ENCODE measurements at regions not wholly inside any gene's neighbourhood (a gene's known extent, or its start where the extent isn't known, plus 50 kb on each side); places are given as distances from the start of the nearest gene placed in this dataset.

- H3K27me3 ChIP-seq (ENCODE audit: insufficient read depth, low read depth, low read length), result no peaks in the 10 kb centered on the region
- TF ChIP-seq EP300 (conservative IDR thresholded peaks at IDR 0.05; ENCODE audit: poor library complexity, severe bottlenecking) (no peak), SMC3 (conservative IDR thresholded peaks at IDR 0.05; ENCODE audit: poor library complexity) (no peak), RAD21 (conservative IDR thresholded peaks at IDR 0.05) (no peak), EZH2 (IDR thresholded peaks at IDR 0.05; ENCODE audit: borderline replicate concordance, insufficient read depth, low read length, poor library complexity, severe bottlenecking) (no peak), POLR2AphosphoS5 (IDR thresholded peaks at IDR 0.05) (no peak), TAF1 (IDR thresholded peaks at IDR 0.05; ENCODE audit: low read depth) (no peak), MXI1 (conservative IDR thresholded peaks at IDR 0.05; ENCODE audit: poor library complexity, severe bottlenecking) (no peak)
- TF ChIP-seq, protein P1, sequence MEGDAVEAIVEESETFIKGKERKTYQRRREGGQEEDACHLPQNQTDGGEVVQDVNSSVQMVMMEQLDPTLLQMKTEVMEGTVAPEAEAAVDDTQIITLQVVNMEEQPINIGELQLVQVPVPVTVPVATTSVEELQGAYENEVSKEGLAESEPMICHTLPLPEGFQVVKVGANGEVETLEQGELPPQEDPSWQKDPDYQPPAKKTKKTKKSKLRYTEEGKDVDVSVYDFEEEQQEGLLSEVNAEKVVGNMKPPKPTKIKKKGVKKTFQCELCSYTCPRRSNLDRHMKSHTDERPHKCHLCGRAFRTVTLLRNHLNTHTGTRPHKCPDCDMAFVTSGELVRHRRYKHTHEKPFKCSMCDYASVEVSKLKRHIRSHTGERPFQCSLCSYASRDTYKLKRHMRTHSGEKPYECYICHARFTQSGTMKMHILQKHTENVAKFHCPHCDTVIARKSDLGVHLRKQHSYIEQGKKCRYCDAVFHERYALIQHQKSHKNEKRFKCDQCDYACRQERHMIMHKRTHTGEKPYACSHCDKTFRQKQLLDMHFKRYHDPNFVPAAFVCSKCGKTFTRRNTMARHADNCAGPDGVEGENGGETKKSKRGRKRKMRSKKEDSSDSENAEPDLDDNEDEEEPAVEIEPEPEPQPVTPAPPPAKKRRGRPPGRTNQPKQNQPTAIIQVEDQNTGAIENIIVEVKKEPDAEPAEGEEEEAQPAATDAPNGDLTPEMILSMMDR (IDR thresholded peaks at IDR 0.05; ENCODE audit: poor library complexity, severe bottlenecking), result no peak
- TF ChIP-seq, protein P2, sequence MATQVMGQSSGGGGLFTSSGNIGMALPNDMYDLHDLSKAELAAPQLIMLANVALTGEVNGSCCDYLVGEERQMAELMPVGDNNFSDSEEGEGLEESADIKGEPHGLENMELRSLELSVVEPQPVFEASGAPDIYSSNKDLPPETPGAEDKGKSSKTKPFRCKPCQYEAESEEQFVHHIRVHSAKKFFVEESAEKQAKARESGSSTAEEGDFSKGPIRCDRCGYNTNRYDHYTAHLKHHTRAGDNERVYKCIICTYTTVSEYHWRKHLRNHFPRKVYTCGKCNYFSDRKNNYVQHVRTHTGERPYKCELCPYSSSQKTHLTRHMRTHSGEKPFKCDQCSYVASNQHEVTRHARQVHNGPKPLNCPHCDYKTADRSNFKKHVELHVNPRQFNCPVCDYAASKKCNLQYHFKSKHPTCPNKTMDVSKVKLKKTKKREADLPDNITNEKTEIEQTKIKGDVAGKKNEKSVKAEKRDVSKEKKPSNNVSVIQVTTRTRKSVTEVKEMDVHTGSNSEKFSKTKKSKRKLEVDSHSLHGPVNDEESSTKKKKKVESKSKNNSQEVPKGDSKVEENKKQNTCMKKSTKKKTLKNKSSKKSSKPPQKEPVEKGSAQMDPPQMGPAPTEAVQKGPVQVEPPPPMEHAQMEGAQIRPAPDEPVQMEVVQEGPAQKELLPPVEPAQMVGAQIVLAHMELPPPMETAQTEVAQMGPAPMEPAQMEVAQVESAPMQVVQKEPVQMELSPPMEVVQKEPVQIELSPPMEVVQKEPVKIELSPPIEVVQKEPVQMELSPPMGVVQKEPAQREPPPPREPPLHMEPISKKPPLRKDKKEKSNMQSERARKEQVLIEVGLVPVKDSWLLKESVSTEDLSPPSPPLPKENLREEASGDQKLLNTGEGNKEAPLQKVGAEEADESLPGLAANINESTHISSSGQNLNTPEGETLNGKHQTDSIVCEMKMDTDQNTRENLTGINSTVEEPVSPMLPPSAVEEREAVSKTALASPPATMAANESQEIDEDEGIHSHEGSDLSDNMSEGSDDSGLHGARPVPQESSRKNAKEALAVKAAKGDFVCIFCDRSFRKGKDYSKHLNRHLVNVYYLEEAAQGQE (IDR thresholded peaks at IDR 0.05; ENCODE audit: borderline replicate concordance), result no peak
- no peak overlapping the region for H2AFZ ChIP-seq (ENCODE audit: low read depth, low read length)
- no peaks in the 10 kb centered on the region for H3K79me2 ChIP-seq (replicated peaks; ENCODE audit: insufficient read depth, low read length)
- H3K9me3 ChIP-seq (ENCODE audit: low read length), result no peaks in the 10 kb centered on the region
- H3K27ac ChIP-seq (ENCODE audit: low read length), result no peak overlapping the region
- no peak overlapping the region for H3K4me3 ChIP-seq (ENCODE audit: low read length)
- no peaks in the 10 kb centered on the region for H3F3A ChIP-seq (ENCODE audit: insufficient read depth, low read length, poor library complexity, severe bottlenecking)
- H3K4me2 ChIP-seq (ENCODE audit: low read length), result no peak overlapping the region
- no peak overlapping the region for H3K9ac ChIP-seq (ENCODE audit: low read length)
- no peaks in the 10 kb centered on the region for H3K36me3 ChIP-seq (ENCODE audit: insufficient read depth, low read length)
- H4K20me1 ChIP-seq (ENCODE audit: insufficient read depth), result no peaks in the 10 kb centered on the region
- H3K9me2 ChIP-seq (ENCODE audit: insufficient read depth, low read length), result no peaks in the 10 kb centered on the region
Measured at GRCh38 chr10:93189944-93190343, 116.3 kb downstream of the CYP26A1 start.

- Histone ChIP-seq H4K20me1 (ENCODE audit: insufficient read depth) (no peaks in the 10 kb centered on the region), H3K4me3 (ENCODE audit: low read length) (no peak overlapping the region), H3K4me2 (ENCODE audit: low read length) (no peak overlapping the region), H3K36me3 (ENCODE audit: insufficient read depth, low read length) (no peaks in the 10 kb centered on the region), H3K9ac (ENCODE audit: low read length) (no peak overlapping the region), H3K9me3 (ENCODE audit: low read length) (no peaks in the 10 kb centered on the region), H3F3A (ENCODE audit: insufficient read depth, low read length, poor library complexity, severe bottlenecking) (no peaks in the 10 kb centered on the region), H2AFZ (ENCODE audit: low read depth, low read length) (no peak overlapping the region), H3K9me2 (ENCODE audit: insufficient read depth, low read length) (no peaks in the 10 kb centered on the region), H3K79me2 (replicated peaks; ENCODE audit: insufficient read depth, low read length) (no peaks in the 10 kb centered on the region), H3K27ac (ENCODE audit: low read length) (no peak overlapping the region), H3K27me3 (ENCODE audit: insufficient read depth, low read depth, low read length) (no peaks in the 10 kb centered on the region)
- TF ChIP-seq POLR2AphosphoS5 (IDR thresholded peaks at IDR 0.05) (no peak), MXI1 (conservative IDR thresholded peaks at IDR 0.05; ENCODE audit: poor library complexity, severe bottlenecking) (no peak), RAD21 (conservative IDR thresholded peaks at IDR 0.05) (no peak), EP300 (conservative IDR thresholded peaks at IDR 0.05; ENCODE audit: poor library complexity, severe bottlenecking) (no peak), SMC3 (conservative IDR thresholded peaks at IDR 0.05; ENCODE audit: poor library complexity) (no peak), TAF1 (IDR thresholded peaks at IDR 0.05; ENCODE audit: low read depth) (no peak), EZH2 (IDR thresholded peaks at IDR 0.05; ENCODE audit: borderline replicate concordance, insufficient read depth, low read length, poor library complexity, severe bottlenecking) (no peak)
- TF ChIP-seq, protein P2 (IDR thresholded peaks at IDR 0.05; ENCODE audit: borderline replicate concordance), result no peak
- TF ChIP-seq, protein P1 (IDR thresholded peaks at IDR 0.05; ENCODE audit: poor library complexity, severe bottlenecking), result no peak
Measured at GRCh38 chr10:93190372-93190771, 116.7 kb downstream of the CYP26A1 start.

Measured in neural cell (in vitro differentiated cells).